ENCODE measurements at regions not wholly inside any gene's neighbourhood (a gene's known extent, or its start where the extent isn't known, plus 50 kb on each side); places are given as distances from the start of the nearest gene placed in this dataset.

DNA sequence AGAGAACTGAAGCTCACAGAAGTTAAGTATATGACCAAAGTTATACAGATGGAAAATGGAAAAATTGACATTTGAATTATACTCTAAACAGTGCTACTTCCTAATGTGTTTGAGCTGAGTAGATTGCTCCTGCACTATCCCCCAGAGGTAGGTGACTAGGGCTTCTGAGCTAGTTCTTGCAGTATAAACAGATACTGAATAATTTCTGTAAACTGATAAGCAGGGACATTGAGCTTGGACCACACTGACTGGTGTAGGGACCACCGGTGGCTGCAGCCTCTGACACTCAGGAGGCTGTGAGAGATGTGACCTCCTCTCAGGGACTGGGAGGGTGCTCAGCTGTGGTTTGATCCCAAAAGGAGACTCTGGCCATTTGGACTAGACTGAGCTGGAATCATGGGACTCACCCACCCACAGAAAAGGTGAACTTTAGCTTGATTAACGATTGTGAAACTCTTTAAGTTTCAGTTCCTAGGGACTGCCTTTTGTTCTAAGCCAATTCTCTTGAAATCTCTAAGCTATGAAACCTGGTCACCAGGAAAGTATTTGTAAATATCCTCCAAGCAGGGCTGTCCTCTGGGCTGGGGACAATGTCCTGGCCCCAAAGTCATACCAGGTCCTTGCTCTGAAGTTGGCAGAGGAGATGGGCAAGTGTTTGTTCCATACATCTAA lies 291.5 kb downstream of the SEC61B start:
- TF ChIP-seq, protein P1, sequence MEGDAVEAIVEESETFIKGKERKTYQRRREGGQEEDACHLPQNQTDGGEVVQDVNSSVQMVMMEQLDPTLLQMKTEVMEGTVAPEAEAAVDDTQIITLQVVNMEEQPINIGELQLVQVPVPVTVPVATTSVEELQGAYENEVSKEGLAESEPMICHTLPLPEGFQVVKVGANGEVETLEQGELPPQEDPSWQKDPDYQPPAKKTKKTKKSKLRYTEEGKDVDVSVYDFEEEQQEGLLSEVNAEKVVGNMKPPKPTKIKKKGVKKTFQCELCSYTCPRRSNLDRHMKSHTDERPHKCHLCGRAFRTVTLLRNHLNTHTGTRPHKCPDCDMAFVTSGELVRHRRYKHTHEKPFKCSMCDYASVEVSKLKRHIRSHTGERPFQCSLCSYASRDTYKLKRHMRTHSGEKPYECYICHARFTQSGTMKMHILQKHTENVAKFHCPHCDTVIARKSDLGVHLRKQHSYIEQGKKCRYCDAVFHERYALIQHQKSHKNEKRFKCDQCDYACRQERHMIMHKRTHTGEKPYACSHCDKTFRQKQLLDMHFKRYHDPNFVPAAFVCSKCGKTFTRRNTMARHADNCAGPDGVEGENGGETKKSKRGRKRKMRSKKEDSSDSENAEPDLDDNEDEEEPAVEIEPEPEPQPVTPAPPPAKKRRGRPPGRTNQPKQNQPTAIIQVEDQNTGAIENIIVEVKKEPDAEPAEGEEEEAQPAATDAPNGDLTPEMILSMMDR (conservative IDR thresholded peaks at IDR 0.05; ENCODE audit: low read depth, low read length) = no peak
- TF ChIP-seq EZH2 (IDR thresholded peaks at IDR 0.05; ENCODE audit: low read length, unreplicated experiment) = no peak

All from PC-3 (cell line).